Fibroblast of skin of back (primary cell): ENCODE measurements at regions not wholly inside any gene's neighbourhood (a gene's known extent, or its start where the extent isn't known, plus 50 kb on each side); places are given as distances from the start of the nearest gene placed in this dataset.
"Not testable (repeated sequence)": the region's sequence is repeated elsewhere in the genome, so short reads cannot be mapped to it uniquely, and the experiment has no call there.

Experiments used
- DNase-seq: peaks from one replicate; pipeline ENCODE4 v3.0.0-alpha.2; 2013

DNA sequence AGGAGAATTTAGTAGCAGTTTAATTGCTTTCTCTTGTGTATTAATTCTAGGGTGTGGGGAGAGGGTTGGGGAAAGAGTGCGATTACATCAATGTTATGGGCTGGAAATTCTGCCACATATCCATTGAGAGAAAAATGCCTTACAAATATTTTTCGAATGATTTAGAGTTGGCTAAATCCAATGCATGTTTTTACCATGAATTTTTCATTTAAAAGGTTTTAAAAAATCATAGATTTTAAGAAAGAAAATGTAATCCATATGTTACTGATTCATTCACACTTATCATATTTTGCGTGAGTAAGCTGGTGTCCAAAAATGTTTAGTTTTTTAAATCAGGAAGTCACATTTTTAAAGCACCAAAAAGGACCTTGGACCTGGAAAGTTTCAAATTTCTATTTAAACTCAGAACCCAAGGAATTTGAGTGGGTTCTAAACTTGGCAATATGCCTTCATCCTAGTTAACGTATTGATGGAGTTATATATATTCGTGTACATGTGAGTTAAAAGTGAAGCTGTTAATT is 627.4 kb upstream of the CITED2 start:
- DNase-seq = peak; percentile 86

DNA sequence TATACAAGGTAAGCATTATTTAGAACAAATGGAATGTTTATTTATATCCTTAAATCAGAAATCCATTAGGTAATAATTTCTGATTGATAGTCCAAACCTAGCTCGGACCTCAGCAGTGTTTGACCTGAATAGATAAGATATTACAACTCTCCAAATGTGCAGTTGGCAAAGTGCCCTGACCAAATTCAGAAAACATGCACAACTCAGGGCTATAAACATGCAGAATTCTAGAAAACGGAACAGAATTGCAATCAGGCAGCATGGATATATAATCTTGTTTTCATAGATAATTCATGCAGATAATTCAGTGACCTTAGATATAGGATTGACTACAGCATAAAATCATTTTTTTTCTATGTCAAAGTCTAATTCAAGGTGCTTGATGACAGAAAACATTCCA is 626.6 kb upstream of the CITED2 start:
- DNase-seq = no peak

DNA sequence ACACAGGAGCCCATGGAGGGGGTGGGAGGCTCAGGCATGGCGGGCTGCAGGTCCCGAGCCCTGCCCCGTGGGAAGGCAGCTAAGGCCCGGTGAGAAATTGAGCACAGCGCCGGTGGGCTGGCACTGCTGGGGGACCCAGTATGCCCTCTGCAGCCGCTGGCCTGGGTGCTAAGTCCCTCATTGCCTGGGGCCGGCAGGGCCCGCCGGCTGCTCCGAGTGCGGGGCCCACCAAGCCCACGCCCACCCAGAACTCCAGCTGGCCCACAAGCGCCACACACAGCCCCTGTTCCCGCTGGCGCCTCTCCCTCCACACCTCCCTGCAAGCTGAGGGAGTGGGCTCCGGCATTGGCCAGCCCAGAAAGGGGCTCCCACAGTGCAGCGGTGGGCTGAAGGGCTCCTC is 625.2 kb upstream of the CITED2 start:
- not testable (repeated sequence) for DNase-seq

DNA sequence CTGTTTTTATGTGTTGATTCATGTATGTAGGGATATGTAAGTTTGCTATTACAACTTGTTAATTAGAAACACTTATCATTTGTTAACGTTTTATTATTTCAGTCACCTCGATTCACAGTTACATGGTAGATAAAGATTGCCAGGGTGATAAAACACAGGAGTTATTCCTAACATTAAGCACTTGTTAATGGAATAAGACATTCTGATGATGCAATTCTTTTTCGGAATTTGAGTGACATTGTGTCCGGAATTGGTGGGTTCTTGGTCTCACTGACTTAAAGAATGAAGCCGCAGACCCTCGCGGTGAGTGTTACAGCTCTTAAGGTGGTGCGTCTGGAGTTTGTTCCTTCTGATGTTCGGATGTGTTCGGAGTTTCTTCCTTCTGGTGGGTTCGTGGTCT is 624.0 kb upstream of the CITED2 start:
- DNase-seq = not testable (repeated sequence)

DNA sequence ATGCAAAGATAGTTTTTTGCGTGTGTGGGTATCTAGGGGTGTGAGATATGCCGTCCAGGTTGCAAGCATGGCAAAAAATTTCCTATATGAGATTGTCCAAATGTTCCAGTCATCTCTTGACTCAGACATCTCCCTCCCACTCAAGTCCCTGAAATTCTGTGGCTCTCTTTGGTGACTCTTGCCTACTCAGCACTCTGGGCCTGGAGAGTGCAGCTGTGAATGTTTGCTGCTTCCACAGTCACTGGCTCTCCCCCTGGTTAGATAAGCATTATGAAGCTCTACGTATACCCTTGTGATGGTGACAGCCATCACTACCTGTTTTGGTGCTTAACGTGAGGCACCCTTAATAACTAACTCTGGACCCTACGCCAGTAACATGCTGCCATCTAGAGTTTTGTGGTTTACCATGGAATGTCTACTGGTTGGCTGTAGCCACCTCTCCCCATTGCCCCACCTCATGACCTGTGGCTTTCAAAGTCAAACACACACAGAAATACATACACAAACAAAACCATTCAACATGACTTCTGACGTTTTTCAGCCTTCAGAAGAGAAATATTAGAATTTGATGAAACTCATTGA is 621.9 kb upstream of the CITED2 start:
- no peak for DNase-seq

DNA sequence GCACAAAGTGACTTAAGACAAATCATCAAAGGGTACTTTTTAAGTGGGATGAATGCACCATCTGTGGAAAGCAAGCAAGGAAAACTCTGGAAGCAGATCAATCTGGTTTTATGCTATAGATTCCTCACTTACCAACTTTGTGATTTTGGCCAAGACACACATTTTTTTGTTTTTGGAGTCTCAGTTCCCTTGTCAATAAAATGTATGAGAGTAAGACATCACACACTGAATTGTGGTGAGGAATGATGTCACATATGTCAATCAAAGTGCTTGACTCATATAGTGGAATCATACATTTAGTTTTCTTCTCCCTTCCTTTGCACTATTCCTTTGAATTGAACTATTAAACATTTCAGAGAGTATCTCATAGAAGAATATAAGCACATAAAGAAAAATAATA is 620.5 kb upstream of the CITED2 start:
- no peak for DNase-seq

DNA sequence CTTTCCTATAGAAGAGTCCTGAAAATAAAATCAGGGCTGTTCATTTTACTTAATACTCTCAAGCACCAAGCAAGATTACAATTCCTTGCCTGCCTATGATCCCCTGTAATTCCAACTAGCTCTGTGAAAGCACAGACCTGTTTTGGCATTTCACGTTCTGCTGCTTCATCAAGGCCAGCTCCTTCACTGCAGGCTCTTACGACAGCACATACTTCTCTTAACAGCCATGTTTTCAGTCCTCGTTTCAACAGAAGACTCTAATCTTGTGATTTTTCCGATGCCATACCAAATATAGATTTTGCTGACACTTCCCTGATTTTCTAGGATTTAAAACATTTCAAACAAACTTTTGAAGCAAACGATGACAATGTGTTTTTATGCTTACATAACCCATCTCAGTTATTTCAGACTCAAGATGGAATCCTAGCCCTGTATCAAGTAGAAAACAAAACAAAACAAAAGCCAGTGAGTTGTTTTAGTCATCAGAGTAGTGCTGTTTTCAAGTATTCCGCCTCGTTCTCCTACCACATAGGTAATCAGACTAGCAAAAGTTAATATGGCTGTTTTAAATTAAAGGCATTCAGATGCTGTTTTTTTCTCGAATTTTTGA is 616.5 kb upstream of the CITED2 start:
- DNase-seq = no peak

DNA sequence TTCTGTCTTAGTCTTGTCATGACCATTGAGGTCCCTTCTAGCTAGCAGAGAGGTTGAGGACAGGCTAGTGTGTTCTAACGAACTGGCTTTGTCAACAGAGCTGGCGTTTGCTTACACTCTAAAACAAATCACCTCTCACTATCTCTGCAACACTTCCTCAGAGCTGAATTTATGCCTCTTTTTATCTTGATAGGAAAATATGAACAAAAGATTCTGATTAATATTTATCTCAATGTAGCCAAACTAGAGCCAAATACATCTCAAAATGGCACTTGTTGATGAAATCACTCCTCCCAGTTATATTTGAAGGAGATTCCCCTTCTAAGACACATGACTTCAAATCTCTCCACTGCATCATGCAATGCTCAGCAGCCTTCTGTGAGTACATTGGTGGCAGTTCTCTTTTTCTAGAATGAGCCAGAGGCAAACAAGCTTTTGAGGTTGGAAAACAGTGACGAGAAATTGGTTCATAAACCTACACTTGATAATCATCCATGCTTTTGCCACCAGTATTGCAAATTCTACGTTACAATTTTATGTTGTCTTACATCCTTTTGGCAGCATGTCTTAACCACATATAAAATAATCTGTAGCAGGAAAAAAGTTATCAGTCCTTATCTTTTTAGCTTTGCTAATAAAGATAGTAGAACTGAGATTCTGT is 615.7 kb upstream of the CITED2 start:
- no peak for DNase-seq

DNA sequence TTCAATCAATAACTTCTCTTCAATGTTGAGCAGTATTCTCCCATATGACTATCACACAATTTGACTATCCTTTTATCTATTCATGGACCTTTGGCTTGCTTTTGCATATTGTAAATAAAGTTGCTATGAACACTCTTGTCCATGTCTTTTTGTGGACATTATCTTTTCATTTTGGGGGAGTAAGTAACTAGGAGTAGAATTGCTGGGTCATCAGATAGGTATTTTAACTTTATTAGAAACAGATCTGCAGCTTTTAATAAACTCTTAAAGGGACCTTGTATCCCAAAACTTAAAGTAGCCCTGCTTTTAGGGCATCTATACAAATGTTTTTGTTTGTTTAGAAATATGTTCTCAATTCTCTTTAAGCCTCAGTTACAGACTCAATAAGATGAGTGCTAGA is 614.2 kb upstream of the CITED2 start:
- DNase-seq = no peak

DNA sequence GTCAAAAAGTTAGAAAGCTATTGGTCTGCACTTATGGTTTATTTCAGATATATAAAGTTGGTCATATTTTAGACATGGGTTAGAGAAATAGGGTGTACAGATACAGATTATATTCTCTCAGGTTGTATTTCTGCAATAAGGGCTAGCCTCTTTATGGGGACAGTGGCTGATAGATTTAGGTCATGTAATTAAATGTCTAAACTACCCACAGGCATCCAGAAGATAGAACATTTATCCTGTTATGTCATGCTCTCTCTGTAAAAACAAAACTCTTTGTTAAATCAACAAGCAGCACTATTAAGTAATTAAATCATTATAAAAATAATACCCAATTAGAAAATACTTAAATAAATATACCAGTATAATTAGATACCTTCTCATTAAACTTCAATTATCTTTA is 612.6 kb upstream of the CITED2 start:
- no peak for DNase-seq

DNA sequence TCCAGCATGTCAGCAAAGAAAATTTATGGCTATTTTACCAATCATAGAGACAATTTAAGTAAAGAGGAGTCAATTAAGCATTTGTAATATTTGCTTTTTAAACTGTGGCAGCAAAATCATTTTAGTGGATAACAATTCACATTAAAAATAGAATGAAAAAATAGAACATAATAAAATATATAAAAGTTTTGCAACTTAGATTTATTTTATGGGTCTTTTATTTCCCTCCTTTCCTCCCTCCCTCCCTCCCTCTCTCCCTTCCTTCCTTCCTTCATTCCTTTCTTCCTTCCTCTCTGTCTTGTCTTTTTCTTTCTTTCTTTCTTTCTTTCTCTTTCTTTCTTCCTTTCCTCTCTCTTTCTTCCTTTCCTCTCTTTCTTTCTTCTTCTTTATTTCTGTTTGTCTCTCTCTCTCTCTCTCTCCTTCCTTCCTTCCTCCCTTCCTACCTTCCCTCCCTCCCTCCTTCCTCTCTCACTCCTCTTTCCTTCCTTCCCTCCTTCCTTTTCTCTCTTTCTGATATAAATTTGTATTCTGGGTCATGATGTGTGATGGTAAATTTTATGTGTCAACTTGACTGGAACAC is 610.9 kb upstream of the CITED2 start:
- no peak for DNase-seq

DNA sequence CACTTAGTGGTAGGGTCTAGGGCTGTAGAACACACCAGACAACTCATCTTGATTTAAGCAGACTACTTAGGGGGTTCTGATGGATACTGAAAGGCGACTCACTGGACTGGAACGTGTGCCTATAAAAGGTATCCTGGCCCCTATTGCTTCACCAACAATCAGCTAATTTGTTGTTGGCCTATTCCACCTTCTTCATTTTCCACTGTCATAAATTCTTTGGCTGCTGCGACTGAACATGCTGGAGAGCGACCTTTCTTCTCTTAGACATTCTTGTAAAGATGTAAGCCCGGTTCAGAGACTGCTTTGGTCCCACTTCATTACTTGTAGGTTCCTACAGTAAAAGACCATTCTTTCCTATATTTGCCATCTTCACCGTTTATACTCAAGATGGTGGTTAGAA is 609.9 kb upstream of the CITED2 start:
- no peak for DNase-seq

DNA sequence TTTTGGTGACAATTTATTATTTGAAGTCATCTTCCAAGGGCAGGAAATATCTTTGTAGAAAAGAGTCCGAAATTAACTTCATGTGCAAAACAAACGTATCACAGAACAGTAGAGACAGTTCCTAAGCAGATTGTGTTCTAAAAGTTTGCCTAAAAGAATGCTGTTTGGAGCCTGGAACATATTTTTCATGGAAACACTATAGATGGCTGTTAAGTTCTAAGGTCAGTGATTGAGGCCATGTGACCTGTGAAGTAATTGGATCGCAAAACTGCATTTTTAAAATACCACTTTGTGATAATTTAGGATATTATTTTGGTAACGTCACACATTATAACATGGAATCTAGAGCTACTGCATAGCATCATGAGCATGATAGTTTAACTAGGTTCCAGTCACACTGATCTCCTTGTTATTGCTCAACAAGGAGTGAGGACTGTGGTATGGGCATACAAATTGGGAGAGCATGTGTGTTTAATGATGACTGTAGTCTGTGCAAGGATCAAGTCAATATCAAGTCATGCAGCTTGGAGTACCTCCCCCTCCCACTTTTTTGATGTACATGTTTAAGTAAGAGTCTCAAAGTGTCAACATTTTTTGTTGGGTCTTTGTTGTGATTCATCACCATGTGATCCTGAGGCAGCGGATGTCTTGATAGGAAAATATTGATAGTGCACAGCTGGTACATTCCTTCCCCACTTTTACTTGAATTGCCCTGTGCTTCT is 609.3 kb upstream of the CITED2 start:
- peak; percentile 77 for DNase-seq

DNA sequence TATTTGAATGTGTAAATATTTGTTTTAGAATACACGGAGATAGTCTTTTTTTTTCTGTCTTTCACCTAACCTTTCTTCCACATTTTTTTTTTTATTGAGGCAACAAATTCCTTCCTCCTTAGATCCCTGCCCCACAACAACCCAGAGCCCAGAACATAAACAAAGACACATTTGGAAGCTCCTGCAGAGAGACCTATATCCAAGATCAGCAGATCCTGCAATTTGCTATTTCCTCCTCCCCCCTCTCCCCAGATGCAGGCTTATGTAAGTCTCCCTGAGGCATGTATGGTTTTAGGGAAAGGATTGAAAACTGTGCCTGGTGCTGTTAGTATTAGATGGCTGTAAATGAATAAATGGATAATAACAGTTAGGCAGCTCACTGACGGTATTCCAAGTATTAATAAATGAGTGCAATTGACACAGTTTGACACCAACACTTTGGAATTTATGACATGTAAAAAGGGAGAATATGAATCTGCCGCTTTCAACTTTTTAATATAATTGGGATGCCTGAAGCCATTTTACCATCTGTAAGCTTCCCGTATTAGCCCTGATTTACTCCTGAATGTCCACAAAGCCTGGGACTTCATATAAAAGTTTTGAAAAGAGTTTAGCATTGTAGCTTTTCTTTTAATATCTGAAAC is 608.3 kb upstream of the CITED2 start:
- DNase-seq = peak; percentile 82

DNA sequence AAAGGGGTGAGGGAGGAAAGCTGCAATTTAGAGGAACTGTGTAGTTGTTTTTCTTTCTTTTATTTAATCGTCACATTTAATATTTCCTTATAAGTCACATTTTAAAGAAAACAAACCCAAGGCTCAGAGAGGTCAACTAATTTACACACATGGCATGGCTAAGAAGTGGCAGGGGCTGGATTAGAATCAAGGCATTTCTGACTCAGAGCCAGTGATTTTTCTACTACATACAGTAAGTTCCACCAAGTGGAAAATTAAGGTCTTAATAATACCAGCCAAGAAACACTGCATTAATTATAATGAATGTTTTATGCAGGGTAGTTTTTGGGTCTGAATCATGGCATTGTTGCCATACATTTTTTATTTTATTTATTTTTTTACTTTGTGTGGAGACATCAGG is 607.7 kb upstream of the CITED2 start:
- DNase-seq = peak; percentile 59

DNA sequence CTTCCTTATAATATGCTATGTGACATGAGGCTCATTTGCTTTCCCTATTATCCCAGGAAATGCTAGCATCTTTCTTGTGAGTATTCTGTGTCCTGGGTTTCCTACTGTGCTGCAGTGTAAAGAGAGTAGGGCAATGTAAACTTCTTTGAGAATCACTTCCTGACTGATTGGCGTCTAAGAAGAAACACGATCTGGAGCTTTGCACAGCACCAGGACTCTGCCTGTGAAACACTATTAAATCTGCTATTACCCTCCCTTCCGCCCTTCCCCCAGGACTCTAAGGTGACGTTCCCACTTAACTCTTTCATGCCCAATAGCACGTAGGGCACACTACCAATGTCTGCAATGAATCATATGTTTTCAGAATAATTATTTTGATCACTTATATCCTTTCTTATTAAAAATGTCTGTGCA is 607.3 kb upstream of the CITED2 start:
- peak; percentile 81 for DNase-seq

DNA sequence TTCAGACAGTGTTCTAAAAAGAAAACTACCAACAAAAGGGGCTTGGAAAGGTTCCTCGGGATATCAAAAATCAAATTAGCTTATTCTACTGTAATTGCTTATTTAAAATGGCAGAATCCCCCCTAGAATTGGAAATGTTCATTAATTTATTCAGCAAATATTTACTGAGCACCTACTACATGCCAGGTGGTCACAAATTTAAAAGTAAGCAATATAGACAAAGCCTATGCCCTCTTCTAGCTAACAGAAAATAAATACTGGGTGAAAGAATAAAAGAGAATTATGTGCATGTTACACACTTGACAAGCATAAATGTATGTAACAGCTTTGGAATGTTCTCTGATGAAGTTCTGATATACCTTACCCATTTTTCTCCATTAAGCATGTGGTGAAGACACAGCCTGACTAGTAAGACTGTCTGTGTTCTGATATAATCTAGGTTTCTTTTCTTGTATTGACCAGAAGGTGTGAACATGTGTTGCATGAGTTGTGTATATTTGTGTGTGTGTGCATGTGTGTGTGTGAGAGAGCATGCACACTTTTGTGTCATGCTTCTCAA is 606.7 kb upstream of the CITED2 start:
- peak; percentile 54 for DNase-seq

DNA sequence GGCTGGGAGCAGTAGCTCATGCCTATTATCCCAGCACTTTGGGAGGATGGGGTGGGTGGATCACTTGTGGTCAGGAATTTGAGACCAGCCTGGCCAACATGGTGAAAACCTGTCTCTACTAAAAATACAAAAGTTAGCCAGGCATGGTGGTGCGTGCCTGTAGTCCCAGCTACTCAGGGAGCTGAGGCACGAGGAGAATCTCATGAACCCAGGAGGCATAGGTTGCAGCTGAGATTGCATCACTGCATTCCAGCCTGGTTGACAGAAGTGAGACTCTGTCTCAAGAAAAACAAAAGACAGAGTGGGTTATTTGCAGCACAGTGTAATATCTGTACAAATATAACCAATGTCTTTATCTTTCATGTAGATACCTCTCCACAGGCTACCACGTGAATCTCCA is 606.2 kb upstream of the CITED2 start:
- DNase-seq = peak; percentile 91

DNA sequence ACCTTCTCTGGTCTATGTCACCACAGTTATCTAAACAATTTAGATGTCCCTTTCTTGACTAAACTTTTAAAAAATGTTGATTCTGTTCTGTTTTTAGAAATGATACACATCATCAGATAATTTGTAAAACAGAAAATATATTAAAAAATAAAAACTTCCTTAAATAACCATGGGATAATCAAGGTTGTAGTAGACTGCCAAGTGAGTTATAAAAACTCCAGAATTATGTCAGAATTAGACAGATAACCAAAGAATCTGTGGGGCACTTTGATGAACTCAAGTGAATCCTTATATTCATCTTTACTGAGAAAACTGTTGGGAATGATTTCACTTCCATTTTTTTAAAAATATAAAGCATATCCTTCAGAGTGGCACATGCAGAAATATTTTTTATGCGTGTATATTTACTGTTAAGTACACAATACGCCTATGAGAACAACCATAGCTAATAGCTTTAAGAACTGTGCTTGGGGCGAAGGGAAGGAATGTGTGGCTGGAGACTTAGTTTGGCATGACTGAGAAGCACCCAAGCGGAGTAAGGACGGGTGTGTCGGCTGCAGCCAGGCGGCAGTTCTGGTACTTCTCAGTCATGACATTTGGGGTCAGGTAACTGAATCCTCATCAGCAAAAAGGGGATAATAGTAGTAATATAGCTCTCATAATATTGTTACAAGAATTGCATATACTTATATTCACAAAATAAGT is 604.7 kb upstream of the CITED2 start:
- DNase-seq = no peak

DNA sequence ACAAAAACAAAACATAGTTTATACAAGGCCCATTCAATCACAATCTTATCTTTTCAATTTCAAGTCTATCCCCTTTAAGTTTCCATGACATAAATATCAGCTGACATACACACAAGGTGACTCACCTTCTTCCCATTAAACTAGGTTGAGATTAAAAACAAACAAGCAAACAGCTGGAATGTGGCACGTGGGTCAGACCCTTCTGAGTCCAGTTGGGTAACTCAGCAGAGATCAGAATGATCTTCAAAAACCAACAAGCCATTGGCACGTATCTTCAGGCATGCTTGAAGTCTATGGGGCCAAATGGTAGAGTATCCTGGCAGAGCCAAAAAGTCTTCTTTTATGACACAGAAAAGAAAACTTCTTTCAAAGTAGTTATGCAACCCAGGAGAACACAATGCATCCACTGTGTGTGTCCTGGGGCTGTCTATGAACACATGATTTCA is 603.5 kb upstream of the CITED2 start:
- DNase-seq = peak; percentile 54

DNA sequence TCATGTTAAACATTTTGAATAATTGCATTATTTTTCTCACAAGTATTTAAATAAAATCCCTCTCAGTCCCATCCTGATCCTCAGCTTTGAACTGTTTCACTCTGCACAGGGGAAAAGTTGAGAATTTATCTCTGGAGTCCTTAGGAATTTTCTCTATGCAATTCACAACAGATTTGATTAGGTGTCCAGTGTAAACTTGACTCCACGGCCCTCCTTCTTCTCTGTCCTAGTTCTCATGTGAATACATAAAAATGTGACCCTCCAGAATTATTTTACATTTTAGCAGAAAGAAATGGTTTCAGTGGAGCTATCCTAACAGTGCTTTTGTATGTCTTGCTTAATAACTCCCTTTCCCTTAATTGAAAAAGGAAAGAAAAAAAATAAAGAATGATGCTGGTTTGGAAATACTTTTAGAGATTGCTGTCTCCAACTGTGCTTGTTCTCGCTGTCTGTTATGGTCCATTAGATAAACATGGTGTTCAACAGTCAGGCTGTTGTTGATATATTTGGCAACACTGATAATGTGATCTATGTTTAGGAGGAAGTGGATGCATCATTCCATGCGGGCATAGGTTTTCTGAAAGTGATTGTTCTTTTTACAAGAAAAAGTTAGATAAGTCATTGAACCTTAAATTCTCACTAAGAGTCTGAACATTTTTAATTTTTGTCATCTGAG is 599.4 kb upstream of the CITED2 start:
- DNase-seq = peak; percentile 64
